Aorta (tissue), 5 donors: ENCODE measurements at regions not wholly inside any gene's neighbourhood (a gene's known extent, or its start where the extent isn't known, plus 50 kb on each side); places are given as distances from the start of the nearest gene placed in this dataset.

Experiments
- ATAC-seq: fragments of 200-7000 bp; cut with Tn5 transposase; one replicate; pipeline ENCODE4 v1.9.1; 2022; ENCODE audit warnings: moderate library complexity; ENCODE audit not compliant: low FRiP score
- DNase-seq, 2 donors: peaks; one replicate each; pipeline ENCODE4 v3.0.0-alpha.2; 2020
- H3K27ac ChIP-seq, 2 donors: one replicate each; pipeline ENCODE4 v1.5.1; 2013; ENCODE audit warnings: low read length in 2 of 2, mild to moderate bottlenecking in 2 of 2, moderate library complexity in 2 of 2, control low read depth in 1 of 2, inconsistent platforms in 1 of 2, low read depth in 1 of 2
- H3K27me3 ChIP-seq, 2 donors: one replicate each; pipeline ENCODE4 v1.6.1; 2013; ENCODE audit warnings: control low read depth in 1 of 2, low read length in 1 of 2, mild to moderate bottlenecking in 1 of 2, moderate library complexity in 1 of 2; ENCODE audit not compliant: insufficient read depth in 2 of 2, control insufficient read depth in 1 of 2
- H3K36me3 ChIP-seq, 2 donors: one replicate each; pipeline ENCODE4 v1.6.1; 2013; ENCODE audit warnings: control low read depth in 1 of 2, low read length in 1 of 2, mild to moderate bottlenecking in 1 of 2; ENCODE audit not compliant: insufficient read depth in 2 of 2, control insufficient read depth in 1 of 2
- H3K4me1 ChIP-seq, 2 donors: one replicate each; pipeline ENCODE4 v1.6.1; 2013; ENCODE audit warnings: low read length in 2 of 2, control low read depth in 1 of 2, mild to moderate bottlenecking in 1 of 2, moderate library complexity in 1 of 2; ENCODE audit not compliant: insufficient read depth in 2 of 2, control insufficient read depth in 1 of 2
- H3K4me3 ChIP-seq, 2 donors: one replicate each; pipeline ENCODE4 v1.5.1; 2013; ENCODE audit warnings: low read length in 2 of 2, control low read depth in 1 of 2, mild to moderate bottlenecking in 1 of 2
- H3K9me3 ChIP-seq: one replicate; pipeline ENCODE4 v1.6.1; 2013; ENCODE audit warnings: mild to moderate bottlenecking, low read length; ENCODE audit not compliant: control insufficient read depth
- WGBS, 2 donors: extraction: QIAGEN DNeasy Blood & Tissue Kit; methylation state at CpG; one replicate each; pipeline ENCODE4 v1.1.7; 2013; 5-methylcytosine and 5-hydroxymethylcytosine counted together
- intact Hi-C, 2 donors: fragments of 100-400 bp; cut with DNase I; formaldehyde crosslinking; loops; one replicate each; pipeline versions ENCODE4 v1.14.2 to v1.15.0; 2022
- donor health status: healthy with polysubstance abuse.
- donor health status: Bipolar disorder and iron deficiency.
- donor health status: DM: no; HTN: no; CAD: no.
- donor health status: DM: no; HTN: no; CAD: no.
- donor health status: DM: yes; HTN: yes; CAD: no.

DNA sequence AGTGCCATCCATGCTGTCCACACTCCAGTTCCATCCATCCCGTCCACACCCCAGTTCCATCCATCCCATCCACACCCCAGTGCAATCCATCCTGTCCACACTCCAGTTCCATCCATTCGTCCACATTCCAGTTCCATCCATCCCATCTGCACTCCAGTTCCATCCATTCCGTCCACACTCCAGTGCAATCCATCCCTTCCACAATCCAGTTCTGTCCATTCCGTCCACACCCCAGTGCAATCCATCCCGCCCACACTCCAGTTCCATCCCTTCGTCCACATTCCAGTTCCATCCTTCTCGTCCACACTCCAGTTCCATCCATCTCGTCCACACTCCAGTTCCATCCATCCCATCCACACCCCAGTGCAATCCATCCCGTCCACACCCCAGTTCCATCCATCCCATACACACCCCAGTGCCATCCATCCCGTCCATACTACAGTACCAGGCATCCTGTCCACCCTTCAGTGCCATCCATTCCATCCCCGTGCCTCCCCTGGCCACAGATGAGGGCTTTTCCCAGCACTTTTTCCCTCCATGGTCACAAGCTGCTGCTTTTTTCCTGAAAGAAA is 704.0 kb downstream of the BRD1 start:
- Histone ChIP-seq H3K27me3 (no peaks in the 10 kb centered on the region), H3K36me3 (no peaks in the 10 kb centered on the region), H3K4me3 (no peak overlapping the region), H3K4me1 (peaks cover 0 to 8% of the 10 kb centered on the region in 2 donors), H3K27ac (no peak overlapping the region), H3K9me3 (no peaks in the 10 kb centered on the region)
- no peak for ATAC-seq
- no peak for DNase-seq
- intact Hi-C loops = no loop called here
- 76 to 80% methylated on average over 11 of the region's 11 CpGs for WGBS, 2 donors

- Histone ChIP-seq H3K27me3 (no peaks in the 10 kb centered on the region), H3K36me3 (no peaks in the 10 kb centered on the region), H3K9me3 (no peaks in the 10 kb centered on the region), H3K27ac (no peak overlapping the region), H3K4me3 (no peak overlapping the region), H3K4me1 (peaks cover 0 to 8% of the 10 kb centered on the region in 2 donors)
- intact Hi-C loops = no loop called here
- 1 to 6% methylated on average over 13 of the region's 13 CpGs for whole genome bisulfite sequencing, 2 donors
- ATAC-seq (peak; percentile 50), DNase-seq (peak; percentile 70 to 85)
These were observed 708.1 kb downstream of the BRD1 start for GRCh38 chr22:49119551-49119952.

DNA sequence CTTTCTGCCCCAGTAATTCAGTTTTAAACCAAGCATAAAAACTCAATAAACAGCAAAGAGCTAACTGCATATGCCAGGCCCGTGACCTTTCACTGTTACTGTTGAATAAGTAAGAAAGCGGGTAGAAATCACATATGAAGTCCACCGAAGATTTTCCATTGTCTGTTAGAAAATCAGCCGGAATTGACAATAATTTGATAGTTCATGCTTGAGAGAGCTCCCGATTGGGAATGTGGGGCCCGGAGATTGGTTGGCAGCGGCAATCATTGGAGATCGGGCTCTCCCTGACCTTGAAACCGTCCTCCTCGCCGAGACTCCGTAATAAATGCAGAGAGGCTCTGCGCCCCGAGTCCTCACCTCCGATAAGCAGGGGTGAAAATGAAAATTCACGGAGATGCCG is 709.6 kb downstream of the BRD1 start:
- Histone ChIP-seq H3K27ac (no peak overlapping the region), H3K36me3 (no peaks in the 10 kb centered on the region), H3K9me3 (no peaks in the 10 kb centered on the region), H3K4me1 (peaks cover 0 to 8% of the 10 kb centered on the region in 2 donors), H3K27me3 (no peaks in the 10 kb centered on the region), H3K4me3 (no peak overlapping the region)
- DNase-seq (no peak), ATAC-seq (no peak)
- intact Hi-C loops = no loop called here
- 97 to 98% methylated on average over 17 of the region's 17 CpGs for WGBS, 2 donors

DNA sequence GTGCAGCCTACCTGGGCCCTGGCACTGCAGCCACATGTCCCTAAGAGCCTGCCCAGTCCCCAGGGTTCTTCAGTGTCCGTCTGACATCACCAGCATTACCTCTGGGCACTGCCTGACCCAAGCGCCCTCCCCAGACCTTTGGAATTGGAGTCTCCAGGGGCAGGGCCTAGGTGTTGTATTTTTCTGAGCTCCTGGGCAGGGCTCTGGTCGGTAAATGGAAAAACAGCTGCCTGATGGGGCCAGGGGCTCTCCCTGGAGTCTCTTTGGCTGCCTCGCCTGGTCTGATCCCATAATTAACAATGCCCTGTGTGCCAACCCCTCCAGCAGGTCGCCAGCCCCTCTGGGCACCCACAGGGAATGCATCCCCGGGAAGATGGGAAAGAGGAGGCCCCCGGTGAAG is 710.2 kb downstream of the BRD1 start:
- H3K36me3 ChIP-seq = no peaks in the 10 kb centered on the region
- no peaks in the 10 kb centered on the region for H3K27me3 ChIP-seq
- no peak overlapping the region for H3K4me3 ChIP-seq
- WGBS, 2 donors = 92 to 95% methylated on average over 7 of the region's 7 CpGs
- H3K4me1 ChIP-seq = peaks cover 0 to 8% of the 10 kb centered on the region in 2 donors
- H3K27ac ChIP-seq = no peak overlapping the region
- intact Hi-C loops = no loop called here
- no peak for DNase-seq
- no peaks in the 10 kb centered on the region for H3K9me3 ChIP-seq
- ATAC-seq = no peak

DNA sequence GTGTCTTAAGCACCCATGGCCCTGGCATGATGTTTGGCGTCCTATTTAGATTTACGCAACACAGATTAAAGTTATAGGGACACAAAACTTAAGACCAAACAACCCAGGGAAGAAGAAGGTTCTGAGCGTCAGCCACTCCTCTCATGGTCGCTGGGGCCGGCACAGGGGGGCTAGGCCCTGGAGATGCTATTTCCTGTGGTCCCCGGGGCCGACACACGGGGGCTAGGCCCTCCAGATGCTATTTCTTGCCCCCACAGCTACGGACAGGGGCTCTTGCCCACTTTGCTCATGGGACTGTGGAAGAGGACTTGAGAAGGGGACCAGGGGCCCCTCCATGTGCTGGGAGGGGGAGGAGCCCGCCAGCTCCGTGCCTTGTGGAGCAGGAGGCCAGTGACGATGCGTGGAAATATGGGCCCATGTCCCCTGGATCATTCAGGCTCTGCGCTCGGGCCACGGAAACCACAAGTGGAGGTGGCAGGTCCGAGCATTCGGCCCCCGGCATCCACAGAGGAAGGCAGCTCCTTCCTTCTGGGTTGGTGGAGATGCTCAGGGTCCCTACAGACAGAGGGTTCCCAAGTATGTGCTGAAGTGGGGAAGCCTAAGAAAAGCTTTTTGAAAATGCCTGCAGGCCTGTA is 711.1 kb downstream of the BRD1 start:
- H3K27ac ChIP-seq = no peak overlapping the region
- H3K36me3 ChIP-seq = no peaks in the 10 kb centered on the region
- DNase-seq = no peak
- intact Hi-C loops = no loop called here
- H3K4me1 ChIP-seq = peaks cover 0 to 8% of the 10 kb centered on the region in 2 donors
- WGBS, 2 donors = 86 to 93% methylated on average over 19 of the region's 19 CpGs
- H3K27me3 ChIP-seq = no peaks in the 10 kb centered on the region
- ATAC-seq = no peak
- H3K9me3 ChIP-seq = no peaks in the 10 kb centered on the region
- no peak overlapping the region for H3K4me3 ChIP-seq

DNA sequence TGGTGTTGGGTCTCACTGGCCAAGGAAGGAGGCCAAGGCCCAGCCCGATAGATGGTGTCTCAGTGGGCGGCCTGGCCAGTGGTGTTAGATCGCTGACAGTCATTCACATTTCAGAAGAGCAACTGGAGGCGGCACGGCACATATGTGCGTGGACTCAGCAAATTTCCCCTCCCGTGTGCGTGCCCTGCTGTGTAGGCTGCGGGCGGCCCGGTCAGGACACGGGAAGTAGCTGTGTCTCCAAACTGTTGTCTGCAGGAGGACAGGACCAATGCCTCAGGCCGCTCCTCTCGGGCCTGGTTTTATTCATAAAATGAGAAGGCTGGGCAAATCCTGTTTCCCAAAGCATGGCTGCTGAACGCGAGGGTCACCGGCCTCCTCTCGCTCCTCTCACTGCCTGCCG is 711.7 kb downstream of the BRD1 start:
- intact Hi-C loops = no loop called here
- ATAC-seq (no peak), DNase-seq (no peak)
- peaks cover 0 to 8% of the 10 kb centered on the region in 2 donors for H3K4me1 ChIP-seq
- no peak overlapping the region for H3K27ac ChIP-seq
- no peaks in the 10 kb centered on the region for H3K36me3 ChIP-seq
- H3K4me3 ChIP-seq = no peak overlapping the region
- H3K27me3 ChIP-seq = no peaks in the 10 kb centered on the region
- WGBS, 2 donors = 97% methylated on average over 19 of the region's 19 CpGs
- no peaks in the 10 kb centered on the region for H3K9me3 ChIP-seq

- no peak overlapping the region for H3K27ac ChIP-seq
- H3K36me3 ChIP-seq = no peaks in the 10 kb centered on the region
- intact Hi-C loops = no loop called here
- no peaks in the 10 kb centered on the region for H3K27me3 ChIP-seq
- ATAC-seq (no peak), DNase-seq (no peak)
- H3K4me3 ChIP-seq = no peak overlapping the region
- H3K9me3 ChIP-seq = no peaks in the 10 kb centered on the region
- H3K4me1 ChIP-seq = peaks cover 0 to 8% of the 10 kb centered on the region in 2 donors
- 93 to 94% methylated on average over 6 to 7 of the region's 7 CpGs for WGBS, 2 donors
These were observed 712.5 kb downstream of the BRD1 start for GRCh38 chr22:49115197-49115596.

DNA sequence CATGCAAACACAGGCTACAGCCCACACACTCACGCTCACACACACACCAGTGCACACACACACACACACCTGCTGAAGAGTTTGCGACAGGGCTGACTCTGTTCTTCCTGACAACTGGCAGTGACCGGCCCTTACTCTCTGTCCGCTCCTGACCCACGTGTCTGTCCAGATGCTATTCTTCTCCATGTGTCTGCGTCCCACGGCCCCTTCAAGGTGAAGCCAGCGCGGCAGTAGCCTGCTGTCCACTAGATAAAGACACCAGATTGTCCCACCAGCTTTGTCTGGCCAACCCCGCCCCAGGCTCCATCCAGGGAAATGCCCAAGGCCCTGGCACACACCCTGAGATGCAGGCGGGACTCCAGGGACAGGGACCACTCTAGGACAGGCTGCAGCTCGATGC is 713.9 kb downstream of the BRD1 start:
- H3K4me1 ChIP-seq = no peaks in the 10 kb centered on the region
- H3K27ac ChIP-seq = no peak overlapping the region
- no peak overlapping the region for H3K4me3 ChIP-seq
- DNase-seq (no peak), ATAC-seq (no peak)
- 96% methylated on average over 12 of the region's 12 CpGs for WGBS, 2 donors
- no peaks in the 10 kb centered on the region for H3K9me3 ChIP-seq
- intact Hi-C loops = no loop called here
- no peaks in the 10 kb centered on the region for H3K36me3 ChIP-seq
- no peaks in the 10 kb centered on the region for H3K27me3 ChIP-seq
